PFSK-1 (cell line): ENCODE measurements at regions not wholly inside any gene's neighbourhood (a gene's known extent, or its start where the extent isn't known, plus 50 kb on each side); places are given as distances from the start of the nearest gene placed in this dataset.

Experiments used
- FOXP2 ChIP-seq: optimal IDR thresholded peaks from 2 replicates; pipeline ENCODE3; 2011; ENCODE audit warnings: borderline replicate concordance, control low read depth, inconsistent platforms; ENCODE audit not compliant: insufficient read depth; ENCODE audit errors: extremely low read length, extremely low read depth
- POLR2AphosphoS5 ChIP-seq: IDR thresholded peaks from 2 replicates; pipeline ENCODE4 v1.6.1; 2012; ENCODE audit warnings: low read depth, mild to moderate bottlenecking, control low read depth, low read length, moderate library complexity
- REST ChIP-seq, 2 experiments: IDR thresholded peaks; 2 replicates each; pipeline versions ENCODE4 v1.6.1 to v1.8.0; 2011 to 2012; ENCODE audit warnings: low read depth in 2 of 2, low read length in 2 of 2, control low read depth in 1 of 2, inconsistent platforms in 1 of 2, mild to moderate bottlenecking in 1 of 2, moderate library complexity in 1 of 2; ENCODE audit not compliant: insufficient read depth in 1 of 2
- SIN3A ChIP-seq: IDR thresholded peaks from 2 replicates; pipeline ENCODE4 v1.6.1; 2012; ENCODE audit warnings: mild to moderate bottlenecking, low read length, moderate library complexity, borderline replicate concordance; ENCODE audit not compliant: insufficient read depth
- TAF1 ChIP-seq: IDR thresholded peaks from 2 replicates; pipeline ENCODE4 v1.6.1; 2012; ENCODE audit warnings: low read length, control low read depth, borderline replicate concordance; ENCODE audit not compliant: insufficient read depth

- TF ChIP-seq SIN3A (no peak), FOXP2 (no peak), POLR2AphosphoS5 (no peak), TAF1 (no peak), REST (IDR thresholded peaks at IDR 0.05; ENCODE audit: insufficient read depth in 1 of 2, low read depth in 2 of 2, low read length in 2 of 2) (no peak)
These were observed 115.8 kb upstream of the PBX1 start for GRCh38 chr1:164443166-164443565.

DNA sequence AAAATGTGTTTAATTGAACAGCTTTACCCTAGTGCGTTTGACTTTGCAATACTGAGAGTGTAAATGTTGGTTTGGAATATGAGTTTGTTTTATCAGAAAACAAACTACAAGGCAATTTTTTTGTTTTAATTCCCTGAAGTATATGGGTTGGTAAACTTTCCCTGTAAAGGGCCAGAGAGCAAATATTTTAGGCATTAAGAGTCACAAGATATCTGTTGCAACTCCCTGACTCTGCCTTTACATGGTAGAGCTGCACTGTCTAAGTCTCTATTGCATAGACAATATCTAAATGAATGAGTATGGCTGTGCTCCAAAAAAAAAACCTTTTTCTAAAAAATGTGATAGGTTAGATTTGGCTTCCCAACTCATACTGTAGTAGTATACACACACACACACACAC is 115.1 kb upstream of the PBX1 start:
- TF ChIP-seq SIN3A (no peak), POLR2AphosphoS5 (no peak), TAF1 (no peak), FOXP2 (no peak), REST (IDR thresholded peaks at IDR 0.05; ENCODE audit: insufficient read depth in 1 of 2, low read depth in 2 of 2, low read length in 2 of 2) (no peak)

- TF ChIP-seq TAF1 (no peak), POLR2AphosphoS5 (no peak), SIN3A (no peak), FOXP2 (no peak), REST (IDR thresholded peaks at IDR 0.05; ENCODE audit: insufficient read depth in 1 of 2, low read depth in 2 of 2, low read length in 2 of 2) (no peak)
These were observed 113.0 kb upstream of the PBX1 start for GRCh38 chr1:164446020-164446419.

GRCh38 chr1:164452549-164452948 is 106.4 kb upstream of the PBX1 start:
- TF ChIP-seq POLR2AphosphoS5 (no peak), TAF1 (no peak), REST (IDR thresholded peaks at IDR 0.05; ENCODE audit: insufficient read depth in 1 of 2, low read depth in 2 of 2, low read length in 2 of 2) (no peak), FOXP2 (no peak), SIN3A (no peak)

DNA sequence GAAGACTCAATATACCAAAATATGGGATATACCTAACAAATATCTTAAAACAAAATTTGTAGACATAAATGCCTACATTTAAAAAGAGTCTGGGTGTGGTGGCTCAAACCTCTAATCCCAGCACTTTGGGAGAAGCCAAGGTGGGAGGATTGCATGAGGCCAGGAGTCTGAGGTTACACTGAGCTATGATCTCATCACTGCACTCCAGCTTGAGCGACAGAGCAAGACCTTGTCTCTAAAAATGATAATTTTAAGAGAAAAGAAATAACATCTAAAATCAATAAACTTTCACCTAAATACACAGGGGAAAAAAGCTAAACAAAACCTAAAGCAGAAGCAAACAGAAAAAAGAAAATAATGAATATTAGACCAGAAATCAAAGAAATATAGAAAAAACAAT is 102.7 kb upstream of the PBX1 start:
- no peak for TF ChIP-seq TAF1
- no peak for TF ChIP-seq POLR2AphosphoS5
- TF ChIP-seq SIN3A: no peak
- TF ChIP-seq FOXP2: no peak
- TF ChIP-seq REST (IDR thresholded peaks at IDR 0.05; ENCODE audit: insufficient read depth in 1 of 2, low read depth in 2 of 2, low read length in 2 of 2): no peak
